ENCODE measurements at regions not wholly inside any gene's neighbourhood (a gene's known extent, or its start where the extent isn't known, plus 50 kb on each side); places are given as distances from the start of the nearest gene placed in this dataset.

DNA sequence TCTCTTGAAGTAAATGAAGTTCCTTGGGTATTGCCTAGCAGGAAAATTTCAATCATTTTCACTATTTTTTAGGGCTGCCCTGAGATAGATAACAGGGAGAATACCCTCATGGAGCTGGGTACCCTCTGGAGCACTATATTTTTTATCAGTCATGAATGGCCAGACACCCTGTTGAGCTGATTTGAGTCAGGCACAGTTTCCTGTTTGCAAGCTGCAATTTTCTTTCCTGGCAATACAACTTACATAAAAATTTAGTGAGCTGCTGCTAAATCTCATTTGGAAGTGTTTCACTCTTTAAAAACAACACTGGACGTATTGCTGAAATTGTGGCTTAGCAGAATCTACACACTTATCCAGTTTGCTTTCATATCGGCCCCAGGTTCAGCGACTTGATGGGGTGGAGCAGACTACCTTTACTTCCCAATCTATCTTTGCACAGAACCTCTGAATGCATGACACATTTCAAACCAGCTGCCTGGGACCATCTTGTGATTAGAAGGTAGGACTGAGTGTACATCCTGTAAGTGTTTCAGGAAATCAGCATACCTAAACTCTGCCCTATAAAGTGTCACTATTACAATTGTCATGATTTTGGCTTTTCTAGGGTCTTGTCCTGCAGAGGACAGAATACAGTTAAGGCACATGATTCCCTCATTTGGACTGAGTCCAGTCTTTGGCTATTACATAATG is 125.7 kb upstream of the FAM3C start:
- TF ChIP-seq ZBTB33 (IDR thresholded peaks at IDR 0.05; ENCODE audit: extremely low read depth, insufficient replicate concordance, low read length), result no peak
- no peak for TF ChIP-seq TCF7L2 (IDR thresholded peaks at IDR 0.05; ENCODE audit: borderline replicate concordance, extremely low read depth, insufficient read depth, insufficient read length)
- TF ChIP-seq ZFX (IDR thresholded peaks at IDR 0.05), result no peak
- TF ChIP-seq ELF1 (IDR thresholded peaks at IDR 0.05; ENCODE audit: borderline replicate concordance, low read depth), result no peak
- no peak for TF ChIP-seq RAD21 (IDR thresholded peaks at IDR 0.05; ENCODE audit: low read depth)
- TF ChIP-seq FOSL1 (IDR thresholded peaks at IDR 0.05; ENCODE audit: low read depth), result no peak
- no peak for TF ChIP-seq YY1 (IDR thresholded peaks at IDR 0.05; ENCODE audit: extremely low read depth, insufficient replicate concordance, low read depth, low read length)
- DNase-seq (ENCODE audit: low read depth, low spot score) (no peak), ATAC-seq (no peak)
- Histone ChIP-seq H3K27me3 (ENCODE audit: insufficient read depth, low read length) (no peaks in the 10 kb centered on the region), H3K36me3 (ENCODE audit: control insufficient read depth in 1 of 2, insufficient read depth in 2 of 2, low read length in 2 of 2) (no peaks in the 10 kb centered on the region), H3K9ac (ENCODE audit: low read length) (no peak overlapping the region), H3K4me2 (ENCODE audit: low read length) (no peak overlapping the region), H3K4me3 (replicated peaks in 1 of 2; ENCODE audit: low read depth in 1 of 2, low read length in 2 of 2) (no peak overlapping the region), H3K9me2 (ENCODE audit: insufficient read depth) (no peaks in the 10 kb centered on the region), H3K79me2 (ENCODE audit: insufficient read depth, low read length) (no peaks in the 10 kb centered on the region), H2AFZ (ENCODE audit: low read depth, low read length, poor library complexity, severe bottlenecking) (peak overlapping the region; percentile 83), H3K9me3 (ENCODE audit: control insufficient read depth in 1 of 2, insufficient read depth in 1 of 2, low read depth in 1 of 2, low read length in 2 of 2) (no peaks in the 10 kb centered on the region), H4K20me1 (ENCODE audit: insufficient read depth) (no peaks in the 10 kb centered on the region), H3K4me1 (ENCODE audit: control insufficient read depth in 1 of 2, insufficient read depth in 2 of 2, low read length in 2 of 2) (peaks cover 0 to 26% of the 10 kb centered on the region in 2 experiments; a peak in 2 of 4 replicates), H3K27ac (ENCODE audit: low read depth, low read length) (no peak overlapping the region)
- RAD21 ChIA-PET (ENCODE audit: low non-redundant PET in 1 of 2, low total read pairs in 2 of 2, uncharacterized antibody in 2 of 2, unreplicated experiment in 2 of 2), result no interaction called here
- POLR2A ChIA-PET, result interaction anchor here (0.6 kb wide), 1 partner anchor 126 kb away, joined by 3 read pairs; the partner anchor contains the start of gene FAM3C
- CTCF ChIA-PET, result no interaction called here
- intact Hi-C loops (cut with micrococcal nuclease), result no loop called here
- BruUV-seq (replicated peaks), result no TSS peak
